Urinary bladder (tissue), 3 donors: ENCODE measurements at regions not wholly inside any gene's neighbourhood (a gene's known extent, or its start where the extent isn't known, plus 50 kb on each side); places are given as distances from the start of the nearest gene placed in this dataset.
A peak's percentile ranks its signal among the peaks of the same experiment; 100 is the strongest.

Source experiments
- DNase-seq: peaks from one replicate; pipeline ENCODE4 v3.0.0-alpha.2; 2015; ENCODE audit errors: extremely low spot score
- H3K27ac ChIP-seq: one replicate; pipeline ENCODE4 v1.5.1; 2013; ENCODE audit warnings: low read depth, mild to moderate bottlenecking, moderate library complexity
- H3K36me3 ChIP-seq: one replicate; pipeline ENCODE4 v1.6.1; 2013; ENCODE audit warnings: mild to moderate bottlenecking, moderate library complexity; ENCODE audit not compliant: insufficient read depth
- H3K4me1 ChIP-seq: one replicate; pipeline ENCODE4 v1.6.1; 2013; ENCODE audit warnings: mild to moderate bottlenecking, moderate library complexity; ENCODE audit not compliant: insufficient read depth
- H3K4me3 ChIP-seq: one replicate; pipeline ENCODE4 v1.5.1; 2013; ENCODE audit warnings: low read depth, low read length
- WGBS: extraction: QIAGEN DNeasy Blood & Tissue Kit; methylation state at CpG from one replicate; pipeline ENCODE4 v1.1.7; 2013; 5-methylcytosine and 5-hydroxymethylcytosine counted together
- donor health status: healthy with polysubstance abuse.
- donor health status: healthy.

DNA sequence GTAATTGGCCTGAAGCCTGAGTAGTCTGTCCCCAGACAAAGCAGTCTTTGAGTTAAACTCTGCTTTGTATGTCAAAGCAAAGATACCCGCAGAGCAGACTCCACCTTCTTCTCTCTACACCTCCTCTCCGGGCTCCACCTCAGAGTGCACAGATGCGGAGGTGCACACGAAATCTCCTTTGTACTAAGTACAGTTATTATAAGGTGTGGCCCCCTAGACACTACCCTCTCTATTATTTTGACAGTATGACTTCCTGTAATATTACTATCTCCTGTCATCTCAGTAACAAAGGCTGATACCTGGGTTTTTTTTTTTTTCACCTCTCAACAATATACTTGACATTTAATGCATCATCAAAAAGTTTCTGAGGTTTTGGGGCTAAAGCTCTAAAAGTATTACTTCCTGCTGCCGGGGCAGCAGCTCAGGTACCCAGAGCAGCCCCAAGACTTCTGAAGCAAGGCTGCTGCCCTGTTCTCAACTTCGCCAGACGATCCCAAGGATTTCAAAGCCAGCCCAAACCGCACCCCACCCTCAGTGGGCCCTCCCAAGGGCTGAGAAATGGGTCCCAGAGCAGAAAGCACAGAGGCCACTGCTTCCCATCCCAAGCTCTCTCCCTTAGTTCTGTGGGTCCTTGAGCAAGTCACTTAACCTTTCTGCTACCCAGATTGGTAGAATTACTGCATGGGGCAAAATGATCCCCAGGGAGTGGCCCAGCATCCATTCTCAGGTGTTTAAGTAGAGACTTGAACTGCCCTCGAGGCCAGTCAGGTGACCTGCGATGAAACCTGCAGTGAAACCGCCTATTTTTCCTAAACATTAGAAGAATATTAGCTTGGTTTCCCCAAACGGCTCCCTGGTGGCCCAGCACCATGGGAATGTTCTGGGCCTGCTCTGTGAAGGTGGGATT lies 180.6 kb downstream of the FOXO1 start:
- Histone ChIP-seq H3K4me3 (no peak overlapping the region), H3K27ac (no peak overlapping the region), H3K36me3 (no peaks in the 10 kb centered on the region), H3K4me1 (no peaks in the 10 kb centered on the region)
- DNase-seq: no peak
- WGBS: 86% methylated on average over 12 of the region's 12 CpGs

DNA sequence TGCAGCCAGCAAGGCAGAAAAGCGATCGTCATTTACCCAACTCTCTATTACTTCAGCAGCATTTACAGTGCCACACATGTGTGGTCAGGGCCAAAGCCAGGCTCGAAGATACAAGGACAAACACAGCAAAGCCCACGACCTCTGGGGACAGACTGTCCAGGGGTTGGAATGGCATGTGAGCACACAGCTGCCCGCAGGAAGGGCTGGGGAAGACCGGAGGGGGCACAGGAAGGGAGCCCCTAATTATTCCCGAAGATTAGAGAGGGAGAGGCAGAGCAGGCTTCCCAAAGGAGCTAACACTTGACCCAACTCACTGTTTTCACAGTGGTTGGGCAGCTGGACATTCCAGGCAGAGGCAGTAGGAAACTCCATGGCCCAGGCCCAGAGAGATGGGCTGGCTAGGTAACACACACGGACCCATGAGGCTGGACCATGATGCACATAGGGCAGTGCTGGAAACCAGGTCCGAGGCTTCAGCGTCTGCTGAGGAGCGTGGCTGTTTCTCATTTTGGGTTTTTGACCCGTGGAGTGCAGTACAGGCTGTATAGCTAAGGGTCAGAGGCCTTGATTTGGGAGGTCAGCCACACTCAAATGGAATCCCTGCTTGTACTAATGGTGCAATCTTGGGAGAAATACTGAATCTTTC lies 179.8 kb downstream of the FOXO1 start:
- Histone ChIP-seq H3K27ac (no peak overlapping the region), H3K4me1 (no peaks in the 10 kb centered on the region), H3K4me3 (no peak overlapping the region), H3K36me3 (no peaks in the 10 kb centered on the region)
- 77% methylated on average over 12 of the region's 12 CpGs for WGBS
- DNase-seq: no peak

DNA sequence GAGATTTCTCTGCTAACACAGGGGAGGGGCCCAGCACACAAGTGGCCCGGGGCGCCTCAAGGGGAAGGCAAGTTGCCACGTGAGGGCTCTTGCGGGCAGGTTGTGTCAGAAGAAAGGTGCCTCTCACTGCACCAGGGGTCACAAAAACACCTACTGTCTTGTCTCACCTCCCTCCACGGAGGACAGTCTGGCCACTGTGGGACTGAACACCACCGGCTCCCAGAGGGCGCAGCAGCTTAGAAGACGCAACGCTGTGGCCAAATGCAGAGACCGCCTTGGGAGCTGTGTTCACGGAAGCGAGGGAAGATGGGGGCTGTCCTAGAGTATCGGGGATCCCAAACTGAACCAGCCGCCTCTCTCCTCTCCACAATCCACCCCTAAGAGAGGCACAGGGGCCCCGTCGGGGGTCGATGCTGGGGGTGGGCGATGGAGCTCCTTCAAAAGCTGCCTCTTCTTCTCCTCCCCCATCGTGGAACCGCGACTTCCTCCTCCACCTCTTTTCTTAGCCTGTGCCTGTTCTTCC lies 177.5 kb downstream of the FOXO1 start:
- H3K27ac ChIP-seq: peak overlapping the region; percentile 5
- H3K4me1 ChIP-seq: no peaks in the 10 kb centered on the region
- H3K36me3 ChIP-seq: no peaks in the 10 kb centered on the region
- H3K4me3 ChIP-seq: no peak overlapping the region
- WGBS: 98% methylated on average over 21 of the region's 21 CpGs
- DNase-seq: no peak

DNA sequence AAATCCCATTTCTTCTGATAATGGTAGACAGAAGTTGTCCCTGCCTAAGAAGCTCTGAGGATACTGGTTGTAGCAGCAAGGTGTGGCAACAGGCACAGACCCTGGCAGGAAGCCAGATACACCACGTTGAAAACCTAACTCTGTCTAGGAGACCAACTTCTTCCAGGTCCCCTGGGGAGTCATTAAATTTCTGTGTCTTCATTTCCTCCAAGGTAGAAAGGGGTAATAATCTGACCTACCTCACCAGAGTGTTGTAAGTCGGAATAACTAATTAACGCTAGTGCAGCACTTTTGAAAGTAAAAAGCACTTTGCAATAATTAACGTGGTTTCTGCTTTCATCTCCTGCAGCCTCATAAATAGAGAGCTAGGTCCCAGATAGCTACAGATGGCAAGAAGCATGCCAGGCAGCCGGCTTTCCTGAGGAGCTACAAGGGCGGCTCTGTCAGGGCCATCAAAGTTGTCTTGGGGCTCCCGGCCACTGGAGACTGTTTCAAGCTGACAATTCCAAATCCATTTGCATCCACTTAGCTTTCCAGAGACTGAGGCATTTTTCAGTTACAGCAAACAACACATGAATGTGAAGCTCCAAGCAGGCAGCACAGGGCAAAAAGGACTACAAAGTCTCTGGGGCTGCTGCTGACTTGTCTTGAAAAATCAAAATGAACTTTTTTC lies 176.2 kb downstream of the FOXO1 start:
- Histone ChIP-seq H3K4me1 (no peaks in the 10 kb centered on the region), H3K36me3 (no peaks in the 10 kb centered on the region), H3K27ac (no peak overlapping the region), H3K4me3 (no peak overlapping the region)
- WGBS: 65% methylated on average over 7 of the region's 7 CpGs
- DNase-seq: no peak

DNA sequence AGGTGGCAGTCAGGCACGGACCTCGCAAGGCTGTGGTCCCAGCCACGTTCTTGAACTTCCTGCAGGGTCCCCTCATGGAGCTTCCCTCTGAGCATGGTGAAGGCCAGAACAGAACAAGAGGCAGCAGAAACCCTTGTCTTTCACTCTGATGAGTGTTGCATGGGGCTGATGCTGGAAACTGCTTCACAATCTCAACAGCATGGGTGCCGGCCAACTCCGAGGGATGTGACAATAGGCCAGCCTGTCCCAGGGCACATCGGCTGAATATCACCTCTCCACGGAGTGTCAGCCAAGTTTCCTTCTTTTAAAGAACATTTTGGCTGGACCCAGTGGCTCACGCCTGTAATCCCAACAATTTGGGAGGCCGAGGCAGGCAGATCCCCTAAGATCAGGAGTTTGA lies 173.9 kb downstream of the FOXO1 start:
- WGBS: 82% methylated on average over 9 of the region's 9 CpGs
- H3K27ac ChIP-seq: no peak overlapping the region
- no peaks in the 10 kb centered on the region for H3K4me1 ChIP-seq
- H3K4me3 ChIP-seq: no peak overlapping the region
- no peak for DNase-seq
- H3K36me3 ChIP-seq: no peaks in the 10 kb centered on the region

DNA sequence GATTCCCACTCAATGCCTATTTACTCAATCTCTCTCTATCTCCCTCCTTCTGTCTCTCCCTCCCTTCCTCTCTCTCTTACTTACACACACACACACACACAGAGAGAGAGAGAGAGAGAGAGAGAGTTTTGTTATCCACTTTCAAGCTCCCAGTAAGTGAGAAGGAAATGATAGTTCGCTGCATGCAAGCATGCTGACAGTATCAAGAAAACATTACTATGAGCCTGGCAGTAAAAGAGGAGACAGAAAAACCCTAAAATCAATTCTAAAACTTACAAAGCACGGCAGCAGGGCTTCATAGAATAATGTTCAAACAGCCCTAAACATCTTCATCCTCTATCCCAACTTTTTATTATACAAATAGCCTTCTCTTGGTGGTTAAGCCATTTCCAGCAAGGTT lies 171.9 kb downstream of the FOXO1 start:
- 34% methylated on average over 2 of the region's 2 CpGs for WGBS
- Histone ChIP-seq H3K27ac (no peak overlapping the region), H3K36me3 (no peaks in the 10 kb centered on the region), H3K4me3 (no peak overlapping the region), H3K4me1 (no peaks in the 10 kb centered on the region)
- DNase-seq: no peak

DNA sequence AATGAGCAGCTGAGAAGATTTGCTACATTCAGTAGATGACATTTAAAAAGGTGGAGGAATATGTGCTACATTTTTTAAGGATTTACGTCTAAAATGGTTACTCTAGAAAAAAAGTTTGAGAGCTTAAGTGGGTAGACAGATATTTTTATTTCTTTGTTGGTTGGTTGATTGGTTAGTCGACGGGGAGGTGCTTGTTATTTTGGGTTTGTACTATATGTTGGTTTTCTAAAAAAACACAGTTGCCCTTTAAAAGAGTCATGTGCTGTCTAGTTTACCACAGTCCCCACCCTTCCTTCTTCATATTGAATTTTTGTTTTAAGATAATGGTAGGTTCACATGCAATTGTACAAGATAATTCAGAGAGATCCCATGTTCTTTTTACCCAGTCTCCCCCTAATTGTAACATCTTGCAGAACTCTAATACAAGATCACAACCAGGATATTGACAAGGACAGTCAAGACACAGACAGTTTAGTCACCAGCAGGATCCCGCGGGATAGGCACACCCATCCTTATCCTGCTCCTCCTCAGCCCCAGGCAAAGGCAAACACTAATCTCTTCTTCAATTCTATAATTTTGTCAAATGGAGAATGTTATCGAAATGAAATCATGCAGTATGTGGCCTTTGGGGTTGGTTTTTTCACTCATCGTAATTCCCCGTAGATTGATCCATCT lies 171.4 kb downstream of the FOXO1 start:
- no peak for DNase-seq
- no peaks in the 10 kb centered on the region for H3K36me3 ChIP-seq
- no peaks in the 10 kb centered on the region for H3K4me1 ChIP-seq
- H3K27ac ChIP-seq: no peak overlapping the region
- H3K4me3 ChIP-seq: no peak overlapping the region
- 73% methylated on average over 8 of the region's 8 CpGs for WGBS

DNA sequence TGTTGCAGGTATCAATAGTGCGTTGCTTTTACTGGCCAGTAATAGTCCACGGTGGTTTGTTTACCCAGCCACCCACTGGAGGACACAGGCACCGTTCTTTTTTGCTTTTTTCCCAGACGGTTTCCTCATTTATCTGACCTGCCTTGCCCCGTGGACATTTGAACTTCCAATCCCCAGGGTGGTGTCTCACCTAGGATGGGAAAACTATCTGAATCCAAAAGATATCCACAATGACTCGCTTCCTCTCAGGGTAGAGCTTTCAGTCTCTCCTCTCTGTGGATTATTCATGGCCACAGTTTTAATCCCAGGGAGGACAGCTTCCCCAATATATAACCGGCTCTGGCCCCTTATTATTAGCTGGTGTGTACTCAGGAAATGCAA lies 170.8 kb downstream of the FOXO1 start:
- WGBS: 76% methylated on average over 7 of the region's 7 CpGs
- Histone ChIP-seq H3K4me3 (no peak overlapping the region), H3K27ac (no peak overlapping the region), H3K36me3 (no peaks in the 10 kb centered on the region), H3K4me1 (no peaks in the 10 kb centered on the region)
- no peak for DNase-seq

DNA sequence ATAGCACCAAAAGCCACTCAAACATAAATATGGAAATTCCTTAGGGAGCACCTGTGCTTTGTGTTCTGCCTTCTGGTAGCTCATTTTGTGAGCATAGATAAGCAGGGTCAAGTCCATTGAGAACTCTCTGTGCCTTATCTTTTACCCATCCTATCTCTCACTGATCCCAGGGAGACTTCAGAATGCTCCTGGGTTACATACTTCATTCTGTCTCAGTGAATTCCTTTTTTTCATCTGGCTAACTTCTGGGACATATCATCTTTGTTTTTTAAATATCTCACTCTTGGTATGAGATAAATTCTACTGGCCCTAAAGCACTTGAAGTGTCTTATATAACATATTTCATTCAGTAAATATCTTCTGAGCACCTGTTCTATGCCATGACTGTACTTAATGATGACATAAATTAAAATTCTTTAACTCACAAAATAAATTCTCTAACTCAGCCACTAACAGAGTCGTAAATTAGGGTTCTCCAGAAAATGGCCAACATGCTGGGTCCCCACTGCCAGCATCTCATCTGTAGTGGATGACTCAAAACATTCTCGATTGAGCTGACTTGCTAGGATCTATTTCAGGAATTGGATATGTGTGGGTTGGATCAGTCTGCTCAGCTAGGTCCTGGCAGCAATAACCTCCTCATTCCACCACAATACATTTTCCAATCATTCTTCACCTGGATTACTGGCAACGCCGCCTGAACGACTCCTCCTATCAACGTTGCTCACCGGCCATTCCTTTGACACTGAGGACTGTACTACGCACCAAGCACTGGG lies 170.2 kb downstream of the FOXO1 start:
- DNase-seq: no peak
- no peak overlapping the region for H3K27ac ChIP-seq
- H3K36me3 ChIP-seq: no peaks in the 10 kb centered on the region
- H3K4me1 ChIP-seq: no peaks in the 10 kb centered on the region
- H3K4me3 ChIP-seq: no peak overlapping the region
- WGBS: 83% methylated on average over 8 of the region's 8 CpGs

DNA sequence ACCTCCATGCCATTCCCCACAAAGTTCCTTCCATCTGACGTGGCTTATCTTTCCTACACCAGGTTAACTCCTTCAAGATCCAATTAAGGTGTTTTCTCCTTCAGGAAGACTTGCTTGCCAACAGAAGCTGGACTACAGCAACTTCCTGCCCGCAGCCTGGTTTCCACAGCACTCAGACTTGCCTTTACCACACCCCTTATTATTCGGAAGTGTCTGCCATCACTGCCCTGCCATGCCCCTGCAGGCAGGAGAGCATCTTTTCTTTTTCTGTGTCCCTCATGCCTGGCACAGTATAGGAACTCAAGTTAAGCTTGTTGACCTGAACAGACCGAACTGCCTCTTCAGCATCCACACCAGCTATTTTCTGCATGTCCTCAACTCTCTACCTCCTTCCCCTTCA lies 168.0 kb downstream of the FOXO1 start:
- 82% methylated on average over 4 of the region's 4 CpGs for WGBS
- Histone ChIP-seq H3K36me3 (no peaks in the 10 kb centered on the region), H3K27ac (no peak overlapping the region), H3K4me3 (no peak overlapping the region), H3K4me1 (no peaks in the 10 kb centered on the region)
- no peak for DNase-seq

DNA sequence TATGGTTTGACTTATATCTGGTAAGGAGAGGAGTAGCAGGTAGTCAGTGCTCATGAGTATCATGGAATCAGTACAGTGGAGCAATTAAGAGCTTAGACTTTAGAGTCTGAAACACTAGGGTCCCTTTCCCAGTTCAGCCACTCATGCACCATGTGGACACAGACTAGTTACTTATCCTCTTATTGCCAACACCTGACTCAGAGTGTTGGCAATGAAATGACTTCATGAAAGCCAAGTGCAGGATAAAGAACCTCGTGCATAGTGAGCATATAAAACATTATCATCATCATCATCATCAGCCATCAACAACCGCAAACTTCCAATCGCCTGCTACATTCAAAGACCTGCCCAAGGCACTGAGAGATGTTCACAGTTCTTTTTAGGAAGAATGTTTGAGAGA lies 164.2 kb downstream of the FOXO1 start:
- no peaks in the 10 kb centered on the region for H3K36me3 ChIP-seq
- no peaks in the 10 kb centered on the region for H3K4me1 ChIP-seq
- no peak overlapping the region for H3K4me3 ChIP-seq
- DNase-seq: no peak
- WGBS: 56% methylated on average over 3 of the region's 3 CpGs
- no peak overlapping the region for H3K27ac ChIP-seq

DNA sequence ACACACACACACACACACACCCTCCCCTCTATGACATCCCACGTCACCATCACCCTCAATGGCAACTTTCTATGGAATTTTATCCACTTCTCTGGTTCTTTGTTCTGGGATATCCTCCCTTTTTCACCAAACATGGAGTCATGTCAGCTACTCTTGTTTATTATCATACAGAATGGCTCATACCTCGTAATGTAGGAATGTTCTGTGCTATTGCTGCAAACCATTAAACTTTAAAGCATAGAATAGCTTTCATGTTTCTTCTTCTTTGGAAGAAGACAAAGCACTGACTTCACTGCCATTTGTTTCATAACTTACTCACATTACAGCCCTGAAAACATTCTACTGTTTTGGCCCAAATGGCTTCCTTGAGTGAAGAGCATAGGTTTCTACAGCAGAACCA lies 163.4 kb downstream of the FOXO1 start:
- DNase-seq: no peak
- 80% methylated on average over 2 of the region's 2 CpGs for WGBS
- no peaks in the 10 kb centered on the region for H3K36me3 ChIP-seq
- H3K4me3 ChIP-seq: no peak overlapping the region
- H3K27ac ChIP-seq: no peak overlapping the region
- no peaks in the 10 kb centered on the region for H3K4me1 ChIP-seq
